H9 (cell line): ENCODE measurements at regions not wholly inside any gene's neighbourhood (a gene's known extent, or its start where the extent isn't known, plus 50 kb on each side); places are given as distances from the start of the nearest gene placed in this dataset.

Experiments
- DNase-seq: peaks from one replicate; pipeline ENCODE4 v3.0.0-alpha.2; 2017
- H2AFZ ChIP-seq: one replicate; pipeline ENCODE4 v1.6.1; 2013; ENCODE audit warnings: mild to moderate bottlenecking, low read length, control low read depth, moderate library complexity
- H2AK5ac ChIP-seq: 2 replicates; pipeline ENCODE4 v1.6.1; 2013; ENCODE audit warnings: low read length, control low read depth, mixed read lengths; ENCODE audit not compliant: insufficient read length
- H2BK120ac ChIP-seq: one replicate; pipeline ENCODE4 v1.6.1; 2013; ENCODE audit warnings: low read depth, mild to moderate bottlenecking, low read length, control low read depth, inconsistent platforms; ENCODE audit not compliant: poor library complexity, severe bottlenecking
- H2BK12ac ChIP-seq: 2 replicates; pipeline ENCODE4 v1.6.1; 2013; ENCODE audit warnings: low read length, control low read depth, mixed read lengths, low read depth; ENCODE audit not compliant: insufficient read length
- H2BK15ac ChIP-seq: 2 replicates; pipeline ENCODE4 v1.6.1; 2013; ENCODE audit warnings: low read depth, low read length, control low read depth
- H2BK20ac ChIP-seq: one replicate; pipeline ENCODE4 v1.6.1; 2013; ENCODE audit warnings: low read depth, mild to moderate bottlenecking, low read length, control low read depth, inconsistent platforms; ENCODE audit not compliant: poor library complexity, severe bottlenecking
- H2BK5ac ChIP-seq: 2 replicates; pipeline ENCODE4 v1.6.1; 2013; ENCODE audit warnings: low read length, control low read depth, mixed read lengths; ENCODE audit not compliant: insufficient read length
- H3K14ac ChIP-seq: 2 replicates; pipeline ENCODE4 v1.6.1; 2013; ENCODE audit warnings: low read length, control low read depth; ENCODE audit not compliant: insufficient read depth
- H3K18ac ChIP-seq: 2 replicates; pipeline ENCODE4 v1.6.1; 2013; ENCODE audit warnings: low read depth, mild to moderate bottlenecking, mixed read lengths, low read length, control low read depth; ENCODE audit not compliant: insufficient read length
- H3K23ac ChIP-seq: 2 replicates; pipeline ENCODE4 v1.6.1; 2013; ENCODE audit warnings: low read length, control low read depth, mixed read lengths, low read depth; ENCODE audit not compliant: insufficient read length
- H3K23me2 ChIP-seq: 2 replicates; pipeline ENCODE4 v1.6.1; 2013; ENCODE audit warnings: low read depth, mild to moderate bottlenecking, mixed read lengths, low read length, control low read depth; ENCODE audit not compliant: insufficient read length, poor library complexity, severe bottlenecking
- H3K27ac ChIP-seq: 2 replicates; pipeline ENCODE4 v1.5.1; 2013; ENCODE audit warnings: low read length, control low read depth, mixed read lengths, low read depth; ENCODE audit not compliant: insufficient read length
- H3K27me3 ChIP-seq: 2 replicates; pipeline ENCODE4 v1.6.1; 2013; ENCODE audit warnings: low read length, control low read depth, inconsistent platforms; ENCODE audit not compliant: insufficient read depth
- H3K4ac ChIP-seq: 2 replicates; pipeline ENCODE4 v1.6.1; 2013; ENCODE audit warnings: low read depth, mild to moderate bottlenecking, control low read depth, inconsistent platforms, low read length, moderate library complexity
- H3K4me1 ChIP-seq: 2 replicates; pipeline ENCODE4 v1.6.1; 2013; ENCODE audit warnings: low read length, control low read depth, inconsistent platforms; ENCODE audit not compliant: insufficient read depth
- H3K4me2 ChIP-seq: 2 replicates; pipeline ENCODE4 v1.6.1; 2013; ENCODE audit warnings: low read length, control low read depth, mixed read lengths; ENCODE audit not compliant: insufficient read length, insufficient read depth
- H3K56ac ChIP-seq: 2 replicates; pipeline ENCODE4 v1.6.1; 2013; ENCODE audit warnings: low read depth, mild to moderate bottlenecking, mixed read lengths, low read length, control low read depth; ENCODE audit not compliant: insufficient read length
- H3K79me1 ChIP-seq: 2 replicates; pipeline ENCODE4 v1.6.1; 2013; ENCODE audit warnings: low read depth, mild to moderate bottlenecking, moderate library complexity, low read length, control low read depth, inconsistent platforms; ENCODE audit not compliant: insufficient read depth, poor library complexity, severe bottlenecking
- H3K79me2 ChIP-seq: 2 replicates; pipeline ENCODE4 v1.6.1; 2013; ENCODE audit warnings: low read length, control low read depth, inconsistent platforms; ENCODE audit not compliant: insufficient read depth
- H3K9ac ChIP-seq: 2 replicates; pipeline ENCODE4 v1.6.1; 2013; ENCODE audit warnings: low read length, control low read depth, mixed read lengths; ENCODE audit not compliant: insufficient read length; ENCODE audit errors: extremely low read depth
- H3K9me3 ChIP-seq: one replicate; pipeline ENCODE4 v1.6.1; 2013; ENCODE audit warnings: low read depth, low read length, inconsistent platforms; ENCODE audit not compliant: control insufficient read depth
- H3T11ph ChIP-seq: one replicate; pipeline ENCODE4 v1.6.1; 2013; ENCODE audit warnings: mild to moderate bottlenecking, low read length, control low read depth, inconsistent platforms
- H4K20me1 ChIP-seq: one replicate; pipeline ENCODE4 v1.6.1; 2013; ENCODE audit not compliant: control insufficient read depth, insufficient read length, insufficient read depth
- H4K5ac ChIP-seq: 2 replicates; pipeline ENCODE4 v1.6.1; 2013; ENCODE audit warnings: low read depth, mild to moderate bottlenecking, mixed read lengths, low read length, control low read depth; ENCODE audit not compliant: insufficient read length
- H4K8ac ChIP-seq: replicated peaks from 2 replicates; pipeline ENCODE4 v1.6.1; 2013; ENCODE audit warnings: low read length, control low read depth, mixed read lengths, low read depth; ENCODE audit not compliant: insufficient read length
- H4K91ac ChIP-seq: 2 replicates; pipeline ENCODE4 v1.6.1; 2013; ENCODE audit warnings: low read depth, mild to moderate bottlenecking, moderate library complexity, mixed read lengths, low read length, control low read depth; ENCODE audit not compliant: insufficient read length
- H3K27ac Mint-ChIP-seq, 3 experiments: 2 replicates in 2 of 3; 3 replicates in 1 of 3; pipeline ENCODE4 v1.8.0; 2020 to 2021; ENCODE audit warnings: mixed read lengths in 3 of 3, mild to moderate bottlenecking in 1 of 3, moderate library complexity in 1 of 3
- H3K27me3 Mint-ChIP-seq: 2 replicates; pipeline ENCODE4 v1.8.0; 2021; ENCODE audit warnings: low read depth, mild to moderate bottlenecking, moderate library complexity, mixed read lengths
- H3K36me3 Mint-ChIP-seq, 3 experiments: 2 replicates in 2 of 3; 3 replicates in 1 of 3; pipeline ENCODE4 v1.8.0; 2020 to 2021; ENCODE audit warnings: low read depth in 3 of 3, mixed read lengths in 3 of 3; ENCODE audit not compliant: insufficient read depth in 1 of 3
- H3K4me1 Mint-ChIP-seq, 2 experiments: 2 replicates each; pipeline ENCODE4 v1.8.0; 2020; ENCODE audit warnings: mixed read lengths in 2 of 2
- H3K4me3 Mint-ChIP-seq, 2 experiments: 2 replicates in 1 of 2; 3 replicates in 1 of 2; pipeline ENCODE4 v1.8.0; 2020 to 2021; ENCODE audit warnings: mild to moderate bottlenecking in 2 of 2, mixed read lengths in 2 of 2, moderate library complexity in 1 of 2
- H3K9me3 Mint-ChIP-seq, 2 experiments: 2 replicates in 1 of 2; 3 replicates in 1 of 2; pipeline ENCODE4 v1.8.0; 2020; ENCODE audit warnings: mild to moderate bottlenecking in 2 of 2, mixed read lengths in 2 of 2, moderate library complexity in 1 of 2
- WGBS: extraction: QIAGEN DNeasy Blood & Tissue Kit; methylation state at CpG from one replicate; pipeline ENCODE4 v1.1.7; 2013; ENCODE audit warnings: missing lambda C conversion rate, low lambda C conversion rate, mixed read lengths; ENCODE audit not compliant: insufficient read length; ENCODE audit errors: extremely low coverage; 5-methylcytosine and 5-hydroxymethylcytosine counted together
- TF ChIP-seq, protein P1 (sequence below): fragments of 200-600 bp; sonication (generic); conservative IDR thresholded peaks from 3 replicates; pipeline ENCODE4 v1.8.0; 2021; ENCODE audit warnings: antibody characterized with exemption, mild to moderate bottlenecking

DNA sequence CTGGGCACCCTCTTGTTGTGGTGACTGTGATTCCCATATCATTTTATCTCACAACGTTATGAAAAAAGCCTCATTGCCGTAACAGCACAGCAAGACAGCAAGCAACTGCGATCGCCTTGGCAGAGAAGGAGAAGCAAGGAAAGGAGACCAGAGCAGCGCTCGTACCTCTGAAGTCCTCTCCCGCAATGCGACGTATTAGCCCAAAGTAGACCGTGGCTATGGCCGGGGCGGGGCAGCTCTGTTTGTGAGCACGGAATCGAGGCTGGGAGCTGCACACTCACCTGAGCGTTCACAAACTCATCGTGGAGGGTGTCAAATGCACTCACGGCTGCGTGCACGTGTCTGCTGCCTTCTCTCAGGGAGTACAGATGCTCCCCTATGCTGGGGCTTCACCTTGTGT is 76.1 kb downstream of the YTHDF1 start:
- H3K9ac ChIP-seq = no peak overlapping the region
- no peak overlapping the region for H3K27ac ChIP-seq
- H3K4me1 Mint-ChIP-seq = peaks cover 6 to 12% of the 10 kb centered on the region in 2 experiments; a peak in 3 of 4 replicates
- peaks cover 0 to 7% of the 10 kb centered on the region in 2 experiments; a peak in 1 of 5 replicates for H3K9me3 Mint-ChIP-seq
- no peak overlapping the region for H2BK12ac ChIP-seq
- H2BK120ac ChIP-seq = no peak overlapping the region
- no peak overlapping the region for H3K4ac ChIP-seq
- no peak overlapping the region for H3K18ac ChIP-seq
- no peak overlapping the region for H3T11ph ChIP-seq
- H3K79me1 ChIP-seq = no peaks in the 10 kb centered on the region
- H3K9me3 ChIP-seq = no peaks in the 10 kb centered on the region
- no peak overlapping the region for H4K5ac ChIP-seq
- no peak overlapping the region for H2BK5ac ChIP-seq
- H2BK20ac ChIP-seq = no peak overlapping the region
- no peaks in the 10 kb centered on the region for H3K23me2 ChIP-seq
- no peak overlapping the region for H4K8ac ChIP-seq
- H3K36me3 Mint-ChIP-seq = peaks cover 0 to 7% (median 0%) of the 10 kb centered on the region in 3 experiments; a peak in 2 of 7 replicates
- H3K4me1 ChIP-seq = peaks cover 3% of the 10 kb centered on the region; the same call in 1 of the 2 replicates
- H3K27ac Mint-ChIP-seq = no peak overlapping the region
- H4K20me1 ChIP-seq = no peaks in the 10 kb centered on the region
- WGBS = no CpG with 5 or more reads among the region's 19 CpGs
- no peak for DNase-seq
- H3K56ac ChIP-seq = no peak overlapping the region
- no peak overlapping the region for H3K4me2 ChIP-seq
- H3K14ac ChIP-seq = no peak overlapping the region
- H3K4me3 Mint-ChIP-seq = no peak overlapping the region
- no peaks in the 10 kb centered on the region for H3K79me2 ChIP-seq
- H3K23ac ChIP-seq = no peak overlapping the region
- no peak overlapping the region for H4K91ac ChIP-seq
- peaks cover 22% of the 10 kb centered on the region for H3K27me3 Mint-ChIP-seq
- TF ChIP-seq, protein P1, sequence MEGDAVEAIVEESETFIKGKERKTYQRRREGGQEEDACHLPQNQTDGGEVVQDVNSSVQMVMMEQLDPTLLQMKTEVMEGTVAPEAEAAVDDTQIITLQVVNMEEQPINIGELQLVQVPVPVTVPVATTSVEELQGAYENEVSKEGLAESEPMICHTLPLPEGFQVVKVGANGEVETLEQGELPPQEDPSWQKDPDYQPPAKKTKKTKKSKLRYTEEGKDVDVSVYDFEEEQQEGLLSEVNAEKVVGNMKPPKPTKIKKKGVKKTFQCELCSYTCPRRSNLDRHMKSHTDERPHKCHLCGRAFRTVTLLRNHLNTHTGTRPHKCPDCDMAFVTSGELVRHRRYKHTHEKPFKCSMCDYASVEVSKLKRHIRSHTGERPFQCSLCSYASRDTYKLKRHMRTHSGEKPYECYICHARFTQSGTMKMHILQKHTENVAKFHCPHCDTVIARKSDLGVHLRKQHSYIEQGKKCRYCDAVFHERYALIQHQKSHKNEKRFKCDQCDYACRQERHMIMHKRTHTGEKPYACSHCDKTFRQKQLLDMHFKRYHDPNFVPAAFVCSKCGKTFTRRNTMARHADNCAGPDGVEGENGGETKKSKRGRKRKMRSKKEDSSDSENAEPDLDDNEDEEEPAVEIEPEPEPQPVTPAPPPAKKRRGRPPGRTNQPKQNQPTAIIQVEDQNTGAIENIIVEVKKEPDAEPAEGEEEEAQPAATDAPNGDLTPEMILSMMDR = no peak
- no peak overlapping the region for H2AK5ac ChIP-seq
- H2AFZ ChIP-seq = no peak overlapping the region
- H2BK15ac ChIP-seq = no peak overlapping the region
- H3K27me3 ChIP-seq = no peaks in the 10 kb centered on the region; the same call in 1 of the 2 replicates
